Parathyroid adenoma (tissue), 2 donors: ENCODE measurements at regions not wholly inside any gene's neighbourhood (a gene's known extent, or its start where the extent isn't known, plus 50 kb on each side); places are given as distances from the start of the nearest gene placed in this dataset.

ENCODE experiments used
- H2AFZ ChIP-seq: fragments of 300-600 bp; sonication (generic); one replicate; pipeline ENCODE4 v1.7.0; 2017; ENCODE audit warnings: antibody characterized with exemption, mild to moderate bottlenecking
- H3K27ac ChIP-seq: fragments of 300-600 bp; sonication (generic); one replicate; pipeline ENCODE4 v1.7.0; 2017
- H3K27me3 ChIP-seq: fragments of 300-600 bp; sonication (generic); one replicate; pipeline ENCODE4 v1.7.0; 2017; ENCODE audit warnings: low read length; ENCODE audit not compliant: control insufficient read depth, insufficient read depth
- H3K36me3 ChIP-seq: fragments of 300-600 bp; sonication (generic); one replicate; pipeline ENCODE4 v1.7.0; 2017; ENCODE audit warnings: low read length; ENCODE audit not compliant: control insufficient read depth, insufficient read depth
- H3K4me1 ChIP-seq: fragments of 300-600 bp; sonication (generic); one replicate; pipeline ENCODE4 v1.7.0; 2017; ENCODE audit warnings: control low read depth
- H3K4me2 ChIP-seq: fragments of 300-600 bp; sonication (generic); one replicate; pipeline ENCODE4 v1.7.0; 2017; ENCODE audit warnings: low read length
- H3K4me3 ChIP-seq: fragments of 300-600 bp; sonication (generic); one replicate; pipeline ENCODE4 v1.7.0; 2017; ENCODE audit warnings: low read depth, low read length
- H3K79me2 ChIP-seq: fragments of 300-600 bp; sonication (generic); one replicate; pipeline ENCODE4 v1.7.0; 2017; ENCODE audit warnings: control low read depth
- H3K9ac ChIP-seq: fragments of 300-600 bp; sonication (generic); one replicate; pipeline ENCODE4 v1.7.0; 2017; ENCODE audit warnings: mild to moderate bottlenecking
- H3K9me3 ChIP-seq: fragments of 300-600 bp; sonication (generic); one replicate; pipeline ENCODE4 v1.7.0; 2017; ENCODE audit warnings: low read length; ENCODE audit not compliant: control insufficient read depth
- TF ChIP-seq, protein P1 (sequence below): fragments of 300-600 bp; sonication (generic); IDR thresholded peaks from one replicate; pipeline ENCODE4 v1.7.0; 2017; ENCODE audit warnings: antibody characterized with exemption, mild to moderate bottlenecking
- donor health status: primary hyperparathyroidism.

DNA sequence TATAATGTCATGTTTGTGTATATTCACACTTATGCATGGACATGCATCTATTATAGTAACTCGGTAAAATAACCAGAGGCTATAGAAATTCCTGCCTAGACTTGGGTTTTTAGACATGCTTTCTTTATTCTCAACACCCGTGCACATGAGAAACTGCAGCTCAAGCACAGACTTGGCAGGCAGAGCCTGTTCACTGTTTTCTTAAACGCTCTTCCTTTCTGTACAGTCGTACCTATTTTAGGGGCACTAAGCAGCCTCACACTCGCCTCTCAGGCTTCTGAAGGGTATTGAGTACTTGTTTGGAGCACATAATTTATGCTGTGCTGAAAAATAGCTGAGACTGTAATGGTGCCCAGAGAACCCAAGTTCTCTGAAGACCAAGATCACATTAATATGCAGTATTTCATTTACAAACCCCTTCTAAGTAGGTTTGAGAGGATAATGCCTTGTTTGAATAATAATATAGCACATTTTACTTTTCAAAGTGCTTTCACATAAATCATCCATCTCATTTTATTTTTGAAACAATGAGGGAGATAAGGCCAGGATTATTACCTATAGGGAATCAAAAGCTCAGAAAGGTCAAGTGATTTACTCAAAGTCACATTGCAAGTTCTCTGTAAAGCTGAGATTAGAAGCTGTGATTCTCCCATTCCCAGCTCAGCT lies 429.9 kb downstream of the SPRY2 start:
- TF ChIP-seq, protein P1, sequence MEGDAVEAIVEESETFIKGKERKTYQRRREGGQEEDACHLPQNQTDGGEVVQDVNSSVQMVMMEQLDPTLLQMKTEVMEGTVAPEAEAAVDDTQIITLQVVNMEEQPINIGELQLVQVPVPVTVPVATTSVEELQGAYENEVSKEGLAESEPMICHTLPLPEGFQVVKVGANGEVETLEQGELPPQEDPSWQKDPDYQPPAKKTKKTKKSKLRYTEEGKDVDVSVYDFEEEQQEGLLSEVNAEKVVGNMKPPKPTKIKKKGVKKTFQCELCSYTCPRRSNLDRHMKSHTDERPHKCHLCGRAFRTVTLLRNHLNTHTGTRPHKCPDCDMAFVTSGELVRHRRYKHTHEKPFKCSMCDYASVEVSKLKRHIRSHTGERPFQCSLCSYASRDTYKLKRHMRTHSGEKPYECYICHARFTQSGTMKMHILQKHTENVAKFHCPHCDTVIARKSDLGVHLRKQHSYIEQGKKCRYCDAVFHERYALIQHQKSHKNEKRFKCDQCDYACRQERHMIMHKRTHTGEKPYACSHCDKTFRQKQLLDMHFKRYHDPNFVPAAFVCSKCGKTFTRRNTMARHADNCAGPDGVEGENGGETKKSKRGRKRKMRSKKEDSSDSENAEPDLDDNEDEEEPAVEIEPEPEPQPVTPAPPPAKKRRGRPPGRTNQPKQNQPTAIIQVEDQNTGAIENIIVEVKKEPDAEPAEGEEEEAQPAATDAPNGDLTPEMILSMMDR: no peak

DNA sequence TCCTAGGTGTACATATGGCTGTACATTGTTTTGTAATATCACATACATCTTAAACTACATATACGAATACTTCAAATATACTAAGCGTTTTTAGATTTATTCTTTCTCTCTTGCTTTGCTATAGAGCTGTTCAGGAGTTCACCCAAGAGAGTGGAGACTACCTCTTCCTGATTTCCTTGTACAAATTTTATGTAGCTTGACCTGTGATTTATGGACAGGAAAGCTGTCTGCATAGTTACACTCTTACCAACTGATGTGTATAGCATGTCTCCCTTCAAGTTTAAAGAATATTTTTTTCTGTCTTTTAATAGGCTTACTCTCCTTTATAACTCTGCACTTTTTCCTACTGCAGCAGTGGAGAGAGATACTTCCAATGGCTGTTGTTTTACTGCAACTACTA lies 428.7 kb downstream of the NDFIP2 start:
- no peaks in the 10 kb centered on the region for H3K9me3 ChIP-seq
- H3K4me2 ChIP-seq: no peak overlapping the region
- H3K4me3 ChIP-seq: no peak overlapping the region
- no peak overlapping the region for H3K27ac ChIP-seq
- H3K9ac ChIP-seq: no peak overlapping the region
- no peaks in the 10 kb centered on the region for H3K4me1 ChIP-seq
- TF ChIP-seq, protein P1: no peak
- no peak overlapping the region for H2AFZ ChIP-seq
- no peaks in the 10 kb centered on the region for H3K79me2 ChIP-seq
- H3K27me3 ChIP-seq: no peaks in the 10 kb centered on the region
- H3K36me3 ChIP-seq: no peaks in the 10 kb centered on the region

More for the DNA sequence above, 429.9 kb downstream of the SPRY2 start:
- Histone ChIP-seq H3K79me2 (no peaks in the 10 kb centered on the region), H3K4me3 (no peak overlapping the region), H3K9ac (no peak overlapping the region), H3K4me2 (no peak overlapping the region), H2AFZ (no peak overlapping the region), H3K27ac (no peak overlapping the region), H3K27me3 (no peaks in the 10 kb centered on the region), H3K4me1 (no peaks in the 10 kb centered on the region), H3K36me3 (no peaks in the 10 kb centered on the region), H3K9me3 (no peaks in the 10 kb centered on the region)

DNA sequence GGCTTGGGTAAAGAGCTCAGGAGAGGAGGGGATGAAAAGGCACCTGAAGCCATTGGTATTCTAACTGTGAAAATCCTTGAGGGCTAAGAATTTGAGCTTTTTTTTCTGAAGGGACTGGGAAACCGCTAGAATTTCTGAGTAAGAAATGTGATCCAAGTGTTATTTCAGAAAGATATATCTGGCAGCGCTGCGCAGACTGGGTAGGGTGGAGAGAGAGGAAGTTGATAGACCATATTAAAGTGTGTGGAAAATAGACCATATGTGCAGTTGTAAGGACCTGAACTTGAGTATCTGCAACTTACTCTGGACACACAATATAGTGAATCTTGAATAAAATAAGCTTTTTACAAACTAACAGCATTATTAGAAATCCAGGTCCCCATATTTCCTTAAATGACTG lies 427.4 kb downstream of the NDFIP2 start:
- H3K4me1 ChIP-seq: no peaks in the 10 kb centered on the region
- H3K4me3 ChIP-seq: no peak overlapping the region
- no peaks in the 10 kb centered on the region for H3K79me2 ChIP-seq
- H3K36me3 ChIP-seq: no peaks in the 10 kb centered on the region
- TF ChIP-seq, protein P1: no peak
- H3K4me2 ChIP-seq: no peak overlapping the region
- H3K27me3 ChIP-seq: no peaks in the 10 kb centered on the region
- no peak overlapping the region for H2AFZ ChIP-seq
- no peaks in the 10 kb centered on the region for H3K9me3 ChIP-seq
- no peak overlapping the region for H3K27ac ChIP-seq
- H3K9ac ChIP-seq: no peak overlapping the region

DNA sequence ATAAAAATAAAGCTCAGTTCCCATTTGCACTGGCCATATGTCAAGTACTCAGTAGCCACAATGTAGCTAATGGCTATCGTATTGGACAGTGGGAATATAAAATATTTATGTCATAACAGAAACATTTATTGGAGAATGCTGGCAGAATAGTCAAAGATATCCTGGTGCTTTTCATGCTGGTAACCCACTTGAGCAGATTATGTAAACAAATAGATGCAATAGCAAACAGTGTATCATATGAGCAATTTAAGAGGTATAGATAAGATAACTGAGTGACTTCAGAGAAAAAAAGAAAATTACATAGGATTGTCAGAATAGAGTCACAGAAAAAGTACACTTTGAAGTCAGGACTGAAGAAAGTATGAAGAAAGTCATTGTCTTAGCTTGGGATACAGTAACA lies 426.6 kb downstream of the NDFIP2 start:
- H3K27me3 ChIP-seq: no peaks in the 10 kb centered on the region
- H3K4me2 ChIP-seq: no peak overlapping the region
- no peaks in the 10 kb centered on the region for H3K4me1 ChIP-seq
- H3K9ac ChIP-seq: no peak overlapping the region
- no peaks in the 10 kb centered on the region for H3K36me3 ChIP-seq
- H3K27ac ChIP-seq: no peak overlapping the region
- no peak overlapping the region for H3K4me3 ChIP-seq
- TF ChIP-seq, protein P1: no peak
- H3K9me3 ChIP-seq: no peaks in the 10 kb centered on the region
- no peaks in the 10 kb centered on the region for H3K79me2 ChIP-seq
- H2AFZ ChIP-seq: no peak overlapping the region

DNA sequence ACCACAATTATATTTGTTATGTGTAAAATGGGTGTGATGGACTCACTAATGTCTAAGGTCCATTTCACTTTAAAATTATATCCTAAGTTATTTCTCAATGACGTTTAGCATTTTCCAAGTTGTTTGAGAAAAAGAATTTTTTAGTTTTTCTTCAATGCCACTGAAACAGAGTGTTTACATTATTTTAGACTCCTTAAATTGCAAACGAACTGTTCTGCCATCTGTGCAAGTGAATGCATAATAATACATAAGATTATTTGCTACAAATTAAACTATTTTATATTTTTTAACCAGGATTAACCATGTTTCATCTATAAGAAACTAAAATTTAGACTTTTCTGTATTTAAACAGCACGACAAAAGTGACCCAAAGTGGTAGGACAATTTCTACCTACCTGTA lies 425.4 kb downstream of the NDFIP2 start:
- H3K9me3 ChIP-seq: no peaks in the 10 kb centered on the region
- no peak overlapping the region for H3K4me2 ChIP-seq
- no peaks in the 10 kb centered on the region for H3K4me1 ChIP-seq
- no peak overlapping the region for H3K27ac ChIP-seq
- H3K36me3 ChIP-seq: no peaks in the 10 kb centered on the region
- no peak overlapping the region for H3K4me3 ChIP-seq
- H3K9ac ChIP-seq: no peak overlapping the region
- TF ChIP-seq, protein P1: no peak
- H3K27me3 ChIP-seq: no peaks in the 10 kb centered on the region
- H2AFZ ChIP-seq: no peak overlapping the region
- no peaks in the 10 kb centered on the region for H3K79me2 ChIP-seq
